ENCODE measurements at regions not wholly inside any gene's neighbourhood (a gene's known extent, or its start where the extent isn't known, plus 50 kb on each side); places are given as distances from the start of the nearest gene placed in this dataset.

DNA sequence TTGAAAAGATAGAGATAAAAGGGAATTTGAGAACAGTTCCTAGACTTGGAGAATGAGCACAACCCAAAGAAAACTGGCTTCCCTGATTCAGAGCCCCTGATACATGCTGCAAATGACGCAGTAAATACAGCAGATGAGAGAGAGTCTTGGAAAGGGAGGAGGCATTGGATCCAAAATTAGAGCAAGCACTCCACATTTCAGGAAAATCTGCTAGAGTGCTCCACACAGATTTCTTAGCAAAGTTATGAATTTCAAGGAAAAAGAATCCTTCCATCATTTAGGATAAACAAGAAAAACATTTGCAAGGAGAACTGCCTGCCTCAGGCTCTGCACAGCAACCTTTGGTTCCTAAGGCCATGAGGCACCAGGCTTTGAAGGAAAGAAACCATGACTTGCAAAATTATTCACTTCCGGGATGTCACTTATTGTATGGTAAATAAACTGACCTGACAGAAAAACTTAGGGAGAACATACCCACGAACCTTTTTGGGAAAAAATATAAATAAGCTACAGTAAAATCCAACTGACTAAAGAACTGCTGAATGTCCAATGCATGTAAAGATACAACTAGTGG lies 89.8 kb upstream of the RTL6 start:
- TF ChIP-seq, protein P1, sequence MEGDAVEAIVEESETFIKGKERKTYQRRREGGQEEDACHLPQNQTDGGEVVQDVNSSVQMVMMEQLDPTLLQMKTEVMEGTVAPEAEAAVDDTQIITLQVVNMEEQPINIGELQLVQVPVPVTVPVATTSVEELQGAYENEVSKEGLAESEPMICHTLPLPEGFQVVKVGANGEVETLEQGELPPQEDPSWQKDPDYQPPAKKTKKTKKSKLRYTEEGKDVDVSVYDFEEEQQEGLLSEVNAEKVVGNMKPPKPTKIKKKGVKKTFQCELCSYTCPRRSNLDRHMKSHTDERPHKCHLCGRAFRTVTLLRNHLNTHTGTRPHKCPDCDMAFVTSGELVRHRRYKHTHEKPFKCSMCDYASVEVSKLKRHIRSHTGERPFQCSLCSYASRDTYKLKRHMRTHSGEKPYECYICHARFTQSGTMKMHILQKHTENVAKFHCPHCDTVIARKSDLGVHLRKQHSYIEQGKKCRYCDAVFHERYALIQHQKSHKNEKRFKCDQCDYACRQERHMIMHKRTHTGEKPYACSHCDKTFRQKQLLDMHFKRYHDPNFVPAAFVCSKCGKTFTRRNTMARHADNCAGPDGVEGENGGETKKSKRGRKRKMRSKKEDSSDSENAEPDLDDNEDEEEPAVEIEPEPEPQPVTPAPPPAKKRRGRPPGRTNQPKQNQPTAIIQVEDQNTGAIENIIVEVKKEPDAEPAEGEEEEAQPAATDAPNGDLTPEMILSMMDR (conservative IDR thresholded peaks at IDR 0.05; ENCODE audit: low read length), result no peak
- no peak for TF ChIP-seq EZH2phosphoT487 (IDR thresholded peaks at IDR 0.05; ENCODE audit: borderline replicate concordance)
- no peak overlapping the region for H3K4me3 ChIP-seq (ENCODE audit: low read length, poor library complexity, severe bottlenecking)
- H3K9me2 ChIP-seq (replicated peaks; ENCODE audit: low read depth, low read length), result no peaks in the 10 kb centered on the region
- no peaks in the 10 kb centered on the region for H3K79me2 ChIP-seq (ENCODE audit: insufficient read depth, low read length)
- H3F3A ChIP-seq (ENCODE audit: low read depth), result no peaks in the 10 kb centered on the region
- no peak overlapping the region for H3K9ac ChIP-seq (ENCODE audit: low read depth, low read length, poor library complexity, severe bottlenecking)
- H3K27me3 ChIP-seq (ENCODE audit: insufficient read depth, low read length, poor library complexity, severe bottlenecking), result no peaks in the 10 kb centered on the region
- no peaks in the 10 kb centered on the region for H3K4me1 ChIP-seq (ENCODE audit: insufficient read depth, low read length, poor library complexity, severe bottlenecking)
- H3K36me3 ChIP-seq (ENCODE audit: insufficient read depth, low read length), result no peaks in the 10 kb centered on the region
- no peak overlapping the region for H3K4me2 ChIP-seq (ENCODE audit: low read depth, low read length, poor library complexity, severe bottlenecking)
- no peaks in the 10 kb centered on the region for H4K20me1 ChIP-seq (ENCODE audit: insufficient read depth, low read length, poor library complexity, severe bottlenecking)
- H2AFZ ChIP-seq (ENCODE audit: low read length), result no peak overlapping the region
- H3K9me3 ChIP-seq (ENCODE audit: insufficient read depth, low read depth, low read length), result no peaks in the 10 kb centered on the region

DNA sequence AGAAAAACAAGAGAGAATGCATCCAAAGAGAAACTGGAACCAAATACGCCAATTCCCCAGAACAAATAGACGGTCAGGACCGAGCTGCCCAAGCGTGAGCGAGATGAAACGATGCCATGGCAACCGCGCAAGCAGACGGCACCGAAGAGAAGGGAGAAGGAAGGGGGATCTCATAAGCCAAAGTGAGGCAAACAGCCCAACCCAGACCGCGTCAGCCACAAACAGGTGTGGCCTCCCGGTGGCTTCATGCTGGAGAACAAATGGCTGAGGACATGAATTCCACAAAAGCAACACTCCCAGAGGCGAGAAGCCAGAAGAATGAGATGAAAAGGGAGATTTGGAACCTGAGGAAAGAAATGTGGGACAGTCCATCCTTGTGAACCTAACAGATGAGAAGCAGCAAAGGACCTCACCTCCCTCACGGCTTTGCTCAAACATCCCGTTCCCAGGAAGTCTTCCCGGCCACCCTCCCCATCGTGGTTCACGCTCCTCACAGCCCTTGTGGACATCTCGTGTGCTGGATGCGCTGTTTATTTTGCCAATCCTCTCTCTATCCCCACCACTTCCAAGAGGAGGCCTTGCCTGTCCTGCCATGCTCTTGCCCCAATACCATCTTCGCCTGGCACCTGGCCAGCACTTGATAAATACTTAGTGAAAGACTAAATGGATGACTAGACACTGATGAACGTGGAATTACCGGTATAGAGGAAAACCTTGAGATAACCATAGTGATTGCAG lies 89.1 kb upstream of the RTL6 start:
- Histone ChIP-seq H3F3A (ENCODE audit: low read depth) (no peaks in the 10 kb centered on the region), H3K9ac (ENCODE audit: low read depth, low read length, poor library complexity, severe bottlenecking) (no peak overlapping the region), H3K4me1 (ENCODE audit: insufficient read depth, low read length, poor library complexity, severe bottlenecking) (no peaks in the 10 kb centered on the region), H4K20me1 (ENCODE audit: insufficient read depth, low read length, poor library complexity, severe bottlenecking) (no peaks in the 10 kb centered on the region), H3K79me2 (ENCODE audit: insufficient read depth, low read length) (no peaks in the 10 kb centered on the region), H3K9me3 (ENCODE audit: insufficient read depth, low read depth, low read length) (no peaks in the 10 kb centered on the region), H3K4me2 (ENCODE audit: low read depth, low read length, poor library complexity, severe bottlenecking) (no peak overlapping the region), H3K4me3 (ENCODE audit: low read length, poor library complexity, severe bottlenecking) (no peak overlapping the region), H3K9me2 (replicated peaks; ENCODE audit: low read depth, low read length) (no peaks in the 10 kb centered on the region), H2AFZ (ENCODE audit: low read length) (no peak overlapping the region), H3K27me3 (ENCODE audit: insufficient read depth, low read length, poor library complexity, severe bottlenecking) (no peaks in the 10 kb centered on the region), H3K36me3 (ENCODE audit: insufficient read depth, low read length) (no peaks in the 10 kb centered on the region)
- no peak for TF ChIP-seq EZH2phosphoT487 (IDR thresholded peaks at IDR 0.05; ENCODE audit: borderline replicate concordance)
- TF ChIP-seq, protein P1 (conservative IDR thresholded peaks at IDR 0.05; ENCODE audit: low read length), result no peak

DNA sequence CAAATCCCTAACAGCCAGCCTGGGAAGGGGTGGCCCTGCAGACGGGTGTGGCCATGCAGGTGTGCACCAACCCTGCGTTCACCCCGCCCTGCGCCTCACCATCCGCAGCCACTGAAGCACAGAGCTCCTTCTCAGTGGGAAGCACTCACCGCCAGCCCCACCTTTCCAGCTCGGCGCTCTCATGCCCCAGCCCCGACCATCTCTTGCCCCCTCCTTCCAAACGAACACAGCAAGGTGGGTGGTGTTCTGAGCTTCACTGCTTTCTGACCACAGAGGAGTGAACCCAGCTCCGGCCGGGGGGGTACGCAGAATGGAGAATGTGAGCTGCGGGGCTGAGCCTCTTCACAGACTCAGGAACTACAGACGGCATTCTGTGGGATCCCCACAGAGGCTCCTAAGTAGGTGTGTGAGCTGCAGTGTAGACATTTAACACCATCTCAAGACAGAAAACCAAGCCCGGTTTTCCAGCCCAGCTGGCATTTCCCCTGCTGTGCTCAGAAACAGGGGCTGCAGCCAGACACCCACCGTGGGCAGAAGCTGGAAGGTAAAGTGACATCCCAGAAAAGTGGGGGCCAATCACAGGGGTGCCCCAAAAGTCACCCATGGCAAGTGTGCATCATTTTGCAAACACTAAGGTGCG lies 88.4 kb upstream of the RTL6 start:
- H3K9ac ChIP-seq (ENCODE audit: low read depth, low read length, poor library complexity, severe bottlenecking), result no peak overlapping the region
- no peak overlapping the region for H3K4me3 ChIP-seq (ENCODE audit: low read length, poor library complexity, severe bottlenecking)
- H2AFZ ChIP-seq (ENCODE audit: low read length), result no peak overlapping the region
- TF ChIP-seq, protein P1 (conservative IDR thresholded peaks at IDR 0.05; ENCODE audit: low read length), result no peak
- no peak for TF ChIP-seq EZH2phosphoT487 (IDR thresholded peaks at IDR 0.05; ENCODE audit: borderline replicate concordance)
- H3K27me3 ChIP-seq (ENCODE audit: insufficient read depth, low read length, poor library complexity, severe bottlenecking), result no peaks in the 10 kb centered on the region
- H3K36me3 ChIP-seq (ENCODE audit: insufficient read depth, low read length), result no peaks in the 10 kb centered on the region
- H3K4me1 ChIP-seq (ENCODE audit: insufficient read depth, low read length, poor library complexity, severe bottlenecking), result no peaks in the 10 kb centered on the region
- H3K4me2 ChIP-seq (ENCODE audit: low read depth, low read length, poor library complexity, severe bottlenecking), result no peak overlapping the region
- H3K9me3 ChIP-seq (ENCODE audit: insufficient read depth, low read depth, low read length), result no peaks in the 10 kb centered on the region
- no peaks in the 10 kb centered on the region for H3K79me2 ChIP-seq (ENCODE audit: insufficient read depth, low read length)
- H3F3A ChIP-seq (ENCODE audit: low read depth), result no peaks in the 10 kb centered on the region
- no peaks in the 10 kb centered on the region for H3K9me2 ChIP-seq (replicated peaks; ENCODE audit: low read depth, low read length)
- H4K20me1 ChIP-seq (ENCODE audit: insufficient read depth, low read length, poor library complexity, severe bottlenecking), result no peaks in the 10 kb centered on the region

All from Loucy (cell line).